ENCODE measurements at regions not wholly inside any gene's neighbourhood (a gene's known extent, or its start where the extent isn't known, plus 50 kb on each side); places are given as distances from the start of the nearest gene placed in this dataset.

DNA sequence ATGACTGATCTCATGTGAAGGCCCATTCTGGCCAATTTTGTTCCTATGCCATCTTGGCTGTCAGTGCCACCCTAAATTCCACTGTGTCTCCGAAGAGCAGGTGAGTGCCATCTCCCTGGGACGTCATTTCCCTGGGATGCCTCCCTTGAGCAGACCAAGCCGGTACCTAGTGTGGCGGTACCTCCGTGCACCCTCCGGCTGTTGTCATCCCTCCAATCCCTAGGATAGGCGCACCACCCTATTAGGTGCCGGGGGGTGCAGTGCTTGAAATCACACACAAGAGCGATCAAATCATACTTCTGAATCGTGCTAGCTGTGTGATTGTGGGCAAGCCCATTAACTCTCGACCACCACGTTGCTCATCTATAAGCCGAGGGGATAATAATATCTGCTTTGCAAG is 81.8 kb upstream of the GLI2 start:
- no peak for TF ChIP-seq EP300 (IDR thresholded peaks at IDR 0.05; ENCODE audit: borderline replicate concordance)
- TF ChIP-seq FOXM1 (IDR thresholded peaks at IDR 0.05; ENCODE audit: borderline replicate concordance, low read depth), result no peak
- TF ChIP-seq, protein P1, sequence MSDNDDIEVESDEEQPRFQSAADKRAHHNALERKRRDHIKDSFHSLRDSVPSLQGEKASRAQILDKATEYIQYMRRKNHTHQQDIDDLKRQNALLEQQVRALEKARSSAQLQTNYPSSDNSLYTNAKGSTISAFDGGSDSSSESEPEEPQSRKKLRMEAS (IDR thresholded peaks at IDR 0.05), result no peak
- no peak for TF ChIP-seq TAF1 (IDR thresholded peaks at IDR 0.05; ENCODE audit: low read depth)
- TF ChIP-seq CEBPB (IDR thresholded peaks at IDR 0.05), result no peak
- TF ChIP-seq TEAD4 (IDR thresholded peaks at IDR 0.05), result no peak
- TF ChIP-seq CREB1 (IDR thresholded peaks at IDR 0.05; ENCODE audit: low read depth), result no peak
- TF ChIP-seq ZBTB7A (IDR thresholded peaks at IDR 0.05; ENCODE audit: low read depth), result no peak
- TF ChIP-seq EGR1 (IDR thresholded peaks at IDR 0.05), result no peak
- TF ChIP-seq, protein P2, sequence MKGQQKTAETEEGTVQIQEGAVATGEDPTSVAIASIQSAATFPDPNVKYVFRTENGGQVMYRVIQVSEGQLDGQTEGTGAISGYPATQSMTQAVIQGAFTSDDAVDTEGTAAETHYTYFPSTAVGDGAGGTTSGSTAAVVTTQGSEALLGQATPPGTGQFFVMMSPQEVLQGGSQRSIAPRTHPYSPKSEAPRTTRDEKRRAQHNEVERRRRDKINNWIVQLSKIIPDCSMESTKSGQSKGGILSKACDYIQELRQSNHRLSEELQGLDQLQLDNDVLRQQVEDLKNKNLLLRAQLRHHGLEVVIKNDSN (IDR thresholded peaks at IDR 0.05), result no peak
- TF ChIP-seq YY1 (IDR thresholded peaks at IDR 0.05; ENCODE audit: low read depth), result no peak

DNA sequence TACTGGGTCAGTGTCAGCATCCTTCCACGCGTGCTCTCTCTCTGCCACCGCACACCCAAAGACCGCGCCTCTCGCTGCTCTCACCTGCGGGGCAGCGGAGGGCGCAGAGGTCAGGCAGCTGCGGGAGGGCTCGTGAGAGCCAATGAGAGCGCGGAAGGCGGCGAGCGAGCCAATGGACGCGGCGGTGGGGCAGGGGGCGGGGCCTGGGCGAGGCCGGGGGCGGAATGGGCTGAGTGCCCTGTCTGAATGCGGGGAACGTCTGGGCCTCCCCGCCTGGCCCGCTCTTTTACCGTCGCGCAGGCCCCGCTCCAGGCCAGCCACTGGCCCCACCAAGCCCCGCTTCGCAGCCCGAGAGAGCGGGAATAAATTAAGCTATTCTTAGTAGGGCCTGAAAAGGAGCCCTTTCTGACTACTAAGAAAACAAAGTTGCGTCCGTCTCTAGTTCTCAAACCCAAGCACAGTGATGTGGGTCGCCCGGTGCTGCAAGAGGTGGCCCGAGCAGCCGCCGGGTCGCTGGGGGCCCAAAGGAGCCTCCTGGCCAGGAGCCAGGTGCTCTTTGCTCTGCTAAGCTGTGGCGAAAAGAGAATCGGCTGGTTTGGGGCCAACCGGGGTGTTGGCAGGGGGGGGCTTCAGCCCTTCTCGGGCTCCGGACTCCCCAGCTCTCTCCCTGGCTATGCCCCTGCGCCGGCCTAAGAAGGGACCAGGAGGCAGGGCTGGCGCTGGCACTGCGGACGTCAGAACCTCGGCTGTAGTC is 81.1 kb upstream of the GLI2 start:
- TF ChIP-seq FOXM1 (IDR thresholded peaks at IDR 0.05; ENCODE audit: borderline replicate concordance, low read depth), result no peak

DNA sequence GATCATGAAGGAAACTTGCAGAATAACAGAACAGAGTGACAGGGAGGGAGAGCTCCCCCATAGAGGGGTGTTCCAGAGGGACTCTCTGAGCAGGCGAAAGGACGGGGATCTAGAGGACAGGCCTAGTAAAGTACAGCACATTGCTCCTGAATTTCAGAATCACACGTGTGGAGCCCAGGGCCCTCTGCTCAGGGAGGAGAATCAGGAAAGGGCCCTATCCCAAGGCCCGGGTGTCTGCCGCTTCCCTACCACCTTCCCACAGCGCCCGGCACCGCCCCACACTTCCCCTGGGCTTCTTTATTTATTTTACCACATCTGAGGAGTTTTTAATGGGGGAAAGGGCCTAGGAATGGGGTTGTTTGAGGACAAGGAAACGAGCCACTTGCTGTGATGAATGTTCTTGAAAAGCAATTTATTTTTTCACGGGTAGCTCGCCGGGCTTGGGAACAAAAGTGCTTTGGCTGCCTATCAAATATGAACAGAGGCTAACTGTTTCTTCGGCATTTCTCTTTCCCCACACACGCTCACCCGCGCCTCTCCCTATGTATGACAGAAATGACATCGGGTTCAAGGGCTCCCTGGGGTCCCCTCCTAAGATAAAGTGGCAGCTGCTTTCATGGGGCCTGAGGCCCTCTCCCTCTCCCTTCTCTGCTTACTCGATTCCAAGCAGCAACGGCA is 79.3 kb upstream of the GLI2 start:
- TF ChIP-seq EP300 (IDR thresholded peaks at IDR 0.05; ENCODE audit: borderline replicate concordance) (no peak), EGR1 (IDR thresholded peaks at IDR 0.05) (no peak)
- TF ChIP-seq, protein P3, sequence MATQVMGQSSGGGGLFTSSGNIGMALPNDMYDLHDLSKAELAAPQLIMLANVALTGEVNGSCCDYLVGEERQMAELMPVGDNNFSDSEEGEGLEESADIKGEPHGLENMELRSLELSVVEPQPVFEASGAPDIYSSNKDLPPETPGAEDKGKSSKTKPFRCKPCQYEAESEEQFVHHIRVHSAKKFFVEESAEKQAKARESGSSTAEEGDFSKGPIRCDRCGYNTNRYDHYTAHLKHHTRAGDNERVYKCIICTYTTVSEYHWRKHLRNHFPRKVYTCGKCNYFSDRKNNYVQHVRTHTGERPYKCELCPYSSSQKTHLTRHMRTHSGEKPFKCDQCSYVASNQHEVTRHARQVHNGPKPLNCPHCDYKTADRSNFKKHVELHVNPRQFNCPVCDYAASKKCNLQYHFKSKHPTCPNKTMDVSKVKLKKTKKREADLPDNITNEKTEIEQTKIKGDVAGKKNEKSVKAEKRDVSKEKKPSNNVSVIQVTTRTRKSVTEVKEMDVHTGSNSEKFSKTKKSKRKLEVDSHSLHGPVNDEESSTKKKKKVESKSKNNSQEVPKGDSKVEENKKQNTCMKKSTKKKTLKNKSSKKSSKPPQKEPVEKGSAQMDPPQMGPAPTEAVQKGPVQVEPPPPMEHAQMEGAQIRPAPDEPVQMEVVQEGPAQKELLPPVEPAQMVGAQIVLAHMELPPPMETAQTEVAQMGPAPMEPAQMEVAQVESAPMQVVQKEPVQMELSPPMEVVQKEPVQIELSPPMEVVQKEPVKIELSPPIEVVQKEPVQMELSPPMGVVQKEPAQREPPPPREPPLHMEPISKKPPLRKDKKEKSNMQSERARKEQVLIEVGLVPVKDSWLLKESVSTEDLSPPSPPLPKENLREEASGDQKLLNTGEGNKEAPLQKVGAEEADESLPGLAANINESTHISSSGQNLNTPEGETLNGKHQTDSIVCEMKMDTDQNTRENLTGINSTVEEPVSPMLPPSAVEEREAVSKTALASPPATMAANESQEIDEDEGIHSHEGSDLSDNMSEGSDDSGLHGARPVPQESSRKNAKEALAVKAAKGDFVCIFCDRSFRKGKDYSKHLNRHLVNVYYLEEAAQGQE (IDR thresholded peaks at IDR 0.05; ENCODE audit: low read depth), result no peak

DNA sequence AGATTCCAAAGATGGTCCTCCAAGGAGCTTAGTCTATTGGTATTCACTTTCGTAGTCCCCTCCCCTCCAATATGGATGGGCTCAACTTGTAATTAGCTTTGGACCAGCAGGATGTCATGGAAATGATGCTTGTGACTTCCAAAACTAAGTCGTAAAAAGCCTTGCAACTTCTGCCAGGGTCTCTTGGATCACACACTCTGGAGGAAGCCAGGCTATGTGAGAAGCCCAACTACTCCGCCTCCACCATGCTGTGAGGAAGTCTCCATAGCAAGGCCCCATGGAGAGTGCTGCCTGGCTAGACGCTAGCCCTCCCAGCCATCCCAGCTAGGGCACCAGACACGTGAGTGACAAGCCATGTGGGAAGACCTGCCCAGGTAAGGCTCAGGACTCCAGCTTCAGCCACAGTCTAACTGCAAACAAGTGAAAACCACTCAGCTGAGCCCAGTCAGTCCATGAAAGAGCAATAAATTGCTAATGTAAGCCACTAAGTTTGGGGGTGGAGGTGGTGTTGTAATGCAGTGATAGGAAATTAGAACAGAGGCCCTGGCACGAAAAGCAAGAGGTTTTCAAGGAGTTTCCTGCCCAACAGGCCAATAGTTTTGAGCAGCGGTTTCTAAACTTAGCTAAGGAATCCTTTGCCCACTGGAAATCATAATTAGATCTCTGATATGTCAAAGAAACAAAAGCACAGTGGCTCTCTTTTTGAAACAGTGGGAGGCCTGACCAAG is 77.5 kb upstream of the GLI2 start:
- TF ChIP-seq, protein P3 (IDR thresholded peaks at IDR 0.05; ENCODE audit: low read depth), result no peak
- TF ChIP-seq, protein P1 (IDR thresholded peaks at IDR 0.05), result no peak
- TF ChIP-seq EGR1 (IDR thresholded peaks at IDR 0.05) (no peak), FOXM1 (IDR thresholded peaks at IDR 0.05; ENCODE audit: borderline replicate concordance, low read depth) (no peak), CREB1 (IDR thresholded peaks at IDR 0.05; ENCODE audit: low read depth) (no peak), NFIC (IDR thresholded peaks at IDR 0.05) (no peak)
- TF ChIP-seq, protein P2 (IDR thresholded peaks at IDR 0.05), result no peak

DNA sequence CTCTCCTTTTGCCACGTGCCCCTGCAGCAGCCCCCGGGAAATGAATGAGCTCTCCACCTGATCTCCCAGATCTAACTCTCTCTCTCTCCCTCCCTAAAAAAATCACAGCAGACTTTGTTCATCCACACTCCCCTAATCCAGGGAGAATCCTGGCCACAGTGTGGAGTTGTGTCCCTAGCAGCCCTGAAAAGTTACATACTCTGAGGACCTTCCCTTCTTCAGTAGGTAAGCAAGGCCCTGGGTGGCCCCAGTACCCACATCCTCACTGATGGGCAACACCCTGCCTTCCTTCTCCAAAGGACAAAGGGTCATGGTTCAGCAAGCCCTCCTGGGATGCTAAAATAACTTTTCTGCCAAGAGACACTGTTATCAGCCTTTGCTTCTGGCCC is 76.9 kb upstream of the GLI2 start:
- TF ChIP-seq ZBTB7A (IDR thresholded peaks at IDR 0.05; ENCODE audit: low read depth) (no peak), FOXM1 (IDR thresholded peaks at IDR 0.05; ENCODE audit: borderline replicate concordance, low read depth) (no peak), TCF12 (IDR thresholded peaks at IDR 0.05; ENCODE audit: low read depth) (no peak), EP300 (IDR thresholded peaks at IDR 0.05; ENCODE audit: borderline replicate concordance) (no peak), NFIC (IDR thresholded peaks at IDR 0.05) (no peak), CEBPB (IDR thresholded peaks at IDR 0.05) (no peak), EGR1 (IDR thresholded peaks at IDR 0.05) (no peak), RAD21 (IDR thresholded peaks at IDR 0.05; ENCODE audit: low read depth) (no peak), YY1 (IDR thresholded peaks at IDR 0.05; ENCODE audit: low read depth) (no peak), TEAD4 (IDR thresholded peaks at IDR 0.05) (no peak), CREB1 (IDR thresholded peaks at IDR 0.05; ENCODE audit: low read depth) (no peak), TAF1 (IDR thresholded peaks at IDR 0.05; ENCODE audit: low read depth) (no peak)
- TF ChIP-seq, protein P3 (IDR thresholded peaks at IDR 0.05; ENCODE audit: low read depth), result no peak
- TF ChIP-seq, protein P2 (IDR thresholded peaks at IDR 0.05), result no peak
- TF ChIP-seq, protein P1 (IDR thresholded peaks at IDR 0.05), result no peak
